PC-9 (cell line): ENCODE measurements at regions not wholly inside any gene's neighbourhood (a gene's known extent, or its start where the extent isn't known, plus 50 kb on each side); places are given as distances from the start of the nearest gene placed in this dataset.
"Not testable (repeated sequence)": the region's sequence is repeated elsewhere in the genome, so short reads cannot be mapped to it uniquely, and the experiment has no call there.

Experiments
- BruUV-seq: library from RNA; stranded (reverse); fragments of 400-500 nt; replicated peaks from 2 replicates; lab custom pipeline; 2021; lab: Mats Ljungman, UMichigan
- CTCF ChIA-PET: fragments of 300-600 bp; sonication (Branson Sonifier 250); formaldehyde crosslinking; loops from one replicate; lab custom pipeline; 2022; ENCODE audit warnings: antibody characterized with exemption; lab: Charles Lee
- POLR2A ChIA-PET: fragments of 300-600 bp; sonication (Branson Sonifier 250); formaldehyde crosslinking; loops from one replicate; lab custom pipeline; 2022; ENCODE audit warnings: antibody characterized with exemption; ENCODE audit not compliant: unreplicated experiment; lab: Charles Lee
- DNase-seq, 2 experiments: peaks; one replicate each; pipeline versions ENCODE4 v3.0.0 to v3.0.0-alpha.2; 2015 to 2022; ENCODE audit warnings: mixed read lengths in 1 of 2
- H2AFZ ChIP-seq: fragments of 200-600 bp; sonication (generic); 2 replicates; pipeline ENCODE4 v1.8.1; 2017; ENCODE audit warnings: antibody characterized with exemption
- H3F3A ChIP-seq: fragments of 200-600 bp; sonication (generic); 2 replicates; pipeline ENCODE4 v1.8.1; 2017; ENCODE audit warnings: antibody characterized with exemption, mild to moderate bottlenecking, low read depth; ENCODE audit not compliant: insufficient read depth
- H3K27ac ChIP-seq: fragments of 200-600 bp; sonication (generic); 2 replicates; pipeline ENCODE4 v1.6.1; 2016; ENCODE audit warnings: mixed run types
- H3K27me3 ChIP-seq: fragments of 200-600 bp; sonication (generic); 2 replicates; pipeline ENCODE4 v1.6.1; 2016; ENCODE audit warnings: low read depth, mixed run types; ENCODE audit not compliant: insufficient read depth
- H3K36me3 ChIP-seq: fragments of 200-600 bp; sonication (generic); 2 replicates; pipeline ENCODE4 v1.6.1; 2016; ENCODE audit warnings: low read depth, mixed run types
- H3K4me1 ChIP-seq: fragments of 200-600 bp; sonication (generic); replicated peaks from 2 replicates; pipeline ENCODE4 v1.6.1; 2016; ENCODE audit warnings: mixed run types; ENCODE audit not compliant: insufficient read depth
- H3K4me2 ChIP-seq: fragments of 200-600 bp; sonication (generic); 2 replicates; pipeline ENCODE4 v1.6.1; 2017; ENCODE audit warnings: mixed run types
- H3K4me3 ChIP-seq: fragments of 200-600 bp; sonication (generic); 2 replicates; pipeline ENCODE4 v1.6.1; 2016; ENCODE audit warnings: mixed run types
- H3K79me2 ChIP-seq: fragments of 200-600 bp; sonication (generic); 2 replicates; pipeline ENCODE4 v1.6.1; 2017; ENCODE audit warnings: low read depth, mixed run types
- H3K9me2 ChIP-seq: fragments of 200-600 bp; sonication (generic); 2 replicates; pipeline ENCODE4 v1.8.1; 2017; ENCODE audit warnings: mild to moderate bottlenecking; ENCODE audit not compliant: insufficient read depth
- H3K9me3 ChIP-seq: fragments of 200-600 bp; sonication (generic); 2 replicates; pipeline ENCODE4 v1.8.1; 2016; ENCODE audit warnings: low read depth; ENCODE audit not compliant: insufficient read depth
- H4K20me1 ChIP-seq: fragments of 200-600 bp; sonication (generic); 2 replicates; pipeline ENCODE4 v1.8.1; 2017; ENCODE audit not compliant: insufficient read depth
- EZH2 ChIP-seq: fragments of 200-600 bp; sonication (generic); IDR thresholded peaks from 2 replicates; pipeline ENCODE4 v1.8.0; 2017; ENCODE audit warnings: antibody characterized with exemption, low read depth
- intact Hi-C: fragments of 100-400 bp; cut with micrococcal nuclease; formaldehyde crosslinking; loops from one replicate; pipeline ENCODE4 v1.10.0; 2022; ENCODE audit not compliant: unreplicated experiment
- TF ChIP-seq, protein P1 (sequence below): fragments of 200-600 bp; sonication (generic); conservative IDR thresholded peaks from 2 replicates; pipeline ENCODE4 v1.6.1; 2017; ENCODE audit warnings: mixed run types, antibody characterized with exemption, mild to moderate bottlenecking, moderate library complexity

DNA sequence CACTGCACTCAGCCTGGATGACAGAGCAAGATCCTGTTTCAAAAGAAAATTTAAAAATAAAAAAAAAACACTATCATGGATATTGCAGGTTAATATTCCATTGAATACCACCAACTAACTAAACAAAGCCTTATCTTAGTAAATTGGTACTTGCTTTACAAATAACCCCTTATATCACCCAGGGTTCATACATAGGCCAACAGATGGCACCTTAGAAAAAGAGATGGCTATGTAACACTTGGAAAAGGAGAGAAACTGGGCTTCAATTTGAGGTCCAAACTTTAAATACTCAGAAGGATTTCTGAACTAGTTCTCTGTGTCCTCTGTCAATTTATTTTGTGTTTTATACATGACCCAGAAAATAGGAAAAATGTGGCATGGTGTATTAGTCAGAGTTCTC, 249.6 kb upstream of the LRP1B start:
- intact Hi-C loops, result no loop called here
- BruUV-seq, result no TSS peak
- TF ChIP-seq, protein P1, sequence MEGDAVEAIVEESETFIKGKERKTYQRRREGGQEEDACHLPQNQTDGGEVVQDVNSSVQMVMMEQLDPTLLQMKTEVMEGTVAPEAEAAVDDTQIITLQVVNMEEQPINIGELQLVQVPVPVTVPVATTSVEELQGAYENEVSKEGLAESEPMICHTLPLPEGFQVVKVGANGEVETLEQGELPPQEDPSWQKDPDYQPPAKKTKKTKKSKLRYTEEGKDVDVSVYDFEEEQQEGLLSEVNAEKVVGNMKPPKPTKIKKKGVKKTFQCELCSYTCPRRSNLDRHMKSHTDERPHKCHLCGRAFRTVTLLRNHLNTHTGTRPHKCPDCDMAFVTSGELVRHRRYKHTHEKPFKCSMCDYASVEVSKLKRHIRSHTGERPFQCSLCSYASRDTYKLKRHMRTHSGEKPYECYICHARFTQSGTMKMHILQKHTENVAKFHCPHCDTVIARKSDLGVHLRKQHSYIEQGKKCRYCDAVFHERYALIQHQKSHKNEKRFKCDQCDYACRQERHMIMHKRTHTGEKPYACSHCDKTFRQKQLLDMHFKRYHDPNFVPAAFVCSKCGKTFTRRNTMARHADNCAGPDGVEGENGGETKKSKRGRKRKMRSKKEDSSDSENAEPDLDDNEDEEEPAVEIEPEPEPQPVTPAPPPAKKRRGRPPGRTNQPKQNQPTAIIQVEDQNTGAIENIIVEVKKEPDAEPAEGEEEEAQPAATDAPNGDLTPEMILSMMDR, result no peak
- no peak for TF ChIP-seq EZH2
- H3F3A ChIP-seq, result no peaks in the 10 kb centered on the region
- no peaks in the 10 kb centered on the region for H3K79me2 ChIP-seq
- H3K27ac ChIP-seq, result no peak overlapping the region
- POLR2A ChIA-PET, result no interaction called here
- H4K20me1 ChIP-seq, result no peaks in the 10 kb centered on the region
- no peaks in the 10 kb centered on the region; the same call in 1 of the 2 replicates for H3K9me3 ChIP-seq
- H3K27me3 ChIP-seq, result no peaks in the 10 kb centered on the region
- CTCF ChIA-PET, result no interaction called here
- no peaks in the 10 kb centered on the region for H3K4me1 ChIP-seq
- H3K9me2 ChIP-seq, result no peaks in the 10 kb centered on the region
- H3K36me3 ChIP-seq, result no peaks in the 10 kb centered on the region
- no peak for DNase-seq
- H3K4me2 ChIP-seq, result no peak overlapping the region
- no peak overlapping the region for H2AFZ ChIP-seq
- no peak overlapping the region for H3K4me3 ChIP-seq

DNA sequence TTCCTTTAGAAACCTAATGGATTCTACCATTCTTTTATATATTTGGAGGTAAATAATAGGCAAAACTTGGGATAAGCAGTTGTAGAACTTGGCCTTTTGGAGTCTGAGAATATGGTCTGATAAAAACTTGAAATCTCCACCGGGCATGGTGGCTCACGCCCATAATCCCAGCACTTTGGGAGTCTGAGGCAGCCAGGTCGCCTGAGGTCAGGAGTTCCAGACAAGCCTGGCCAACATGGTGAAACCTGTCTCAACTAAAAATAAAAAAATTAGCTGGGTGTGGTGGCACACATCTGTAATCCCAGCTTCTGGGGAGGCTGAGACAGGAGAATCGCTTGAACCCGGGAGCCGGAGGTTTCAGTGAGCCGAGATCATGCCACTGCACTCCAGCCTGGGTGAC, 231.3 kb upstream of the LRP1B start:
- H3K36me3 ChIP-seq, H2AFZ ChIP-seq, POLR2A ChIA-PET, H3K27ac ChIP-seq, H3K27me3 ChIP-seq, DNase-seq, H3K4me3 ChIP-seq, H3K4me1 ChIP-seq, BruUV-seq, intact Hi-C loops, CTCF ChIA-PET, H3K79me2 ChIP-seq, H3K9me2 ChIP-seq, H4K20me1 ChIP-seq, H3F3A ChIP-seq, H3K9me3 ChIP-seq, H3K4me2 ChIP-seq: not testable (repeated sequence)

DNA sequence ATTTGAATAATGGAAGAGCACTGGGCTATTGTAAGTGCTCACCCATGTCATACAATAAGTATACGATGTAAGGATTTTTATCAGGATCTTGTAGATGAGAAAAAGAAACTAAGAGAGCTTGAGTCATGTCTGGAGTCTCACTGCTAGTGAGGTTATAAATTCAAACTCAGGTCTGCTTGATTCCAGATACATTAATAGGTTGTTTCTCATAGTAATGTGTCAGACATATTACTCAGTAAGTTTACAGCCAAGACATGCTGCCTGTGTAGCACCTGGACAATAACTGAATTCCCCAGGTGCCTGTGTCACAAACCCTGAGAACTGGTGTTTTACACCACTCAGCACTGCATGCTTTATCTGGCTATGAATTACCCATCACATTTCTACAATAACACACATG, 216.9 kb upstream of the LRP1B start:
- Histone ChIP-seq H3K36me3 (no peaks in the 10 kb centered on the region), H3K9me3 (no peaks in the 10 kb centered on the region), H4K20me1 (no peaks in the 10 kb centered on the region), H3K9me2 (peaks cover 4% of the 10 kb centered on the region; the same call in 1 of the 2 replicates), H2AFZ (no peak overlapping the region), H3K4me1 (no peaks in the 10 kb centered on the region), H3K4me3 (no peak overlapping the region), H3K4me2 (no peak overlapping the region), H3K27ac (no peak overlapping the region), H3K79me2 (no peaks in the 10 kb centered on the region), H3K27me3 (no peaks in the 10 kb centered on the region), H3F3A (no peaks in the 10 kb centered on the region)
- no peak for DNase-seq
- BruUV-seq, result no TSS peak
- CTCF ChIA-PET, result no interaction called here
- no peak for TF ChIP-seq EZH2
- TF ChIP-seq, protein P1, result no peak
- POLR2A ChIA-PET, result no interaction called here
- intact Hi-C loops, result no loop called here

DNA sequence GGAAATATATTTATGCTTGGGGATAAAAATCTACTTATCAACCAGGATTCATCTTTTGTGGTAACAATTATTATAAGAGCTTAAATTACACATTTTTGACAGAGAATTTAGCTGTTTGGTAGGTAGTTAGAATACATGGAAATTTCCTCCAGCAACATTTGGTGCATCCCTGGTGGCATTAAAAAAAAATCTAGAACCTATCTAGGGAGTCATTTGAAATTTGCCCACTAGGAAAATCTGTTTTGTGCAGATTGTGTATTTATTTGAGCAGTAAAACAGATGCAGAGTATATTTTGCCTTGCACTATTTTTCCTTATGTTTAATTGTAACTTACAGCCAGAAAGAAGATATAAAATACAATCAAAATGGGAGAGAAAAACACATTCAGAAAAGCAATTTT, 208.4 kb upstream of the LRP1B start:
- H3F3A ChIP-seq, result no peaks in the 10 kb centered on the region
- no peak for DNase-seq
- no peaks in the 10 kb centered on the region for H3K79me2 ChIP-seq
- H3K27me3 ChIP-seq, result no peaks in the 10 kb centered on the region
- intact Hi-C loops, result no loop called here
- no peak overlapping the region for H3K4me2 ChIP-seq
- no peak overlapping the region for H3K4me3 ChIP-seq
- TF ChIP-seq, protein P1, result no peak
- no peak for TF ChIP-seq EZH2
- H3K9me2 ChIP-seq, result no peaks in the 10 kb centered on the region
- CTCF ChIA-PET, result no interaction called here
- H3K4me1 ChIP-seq, result no peaks in the 10 kb centered on the region
- BruUV-seq, result no TSS peak
- H3K36me3 ChIP-seq, result no peaks in the 10 kb centered on the region
- POLR2A ChIA-PET, result interaction anchor here (0.6 kb wide), 1 partner anchor 405 kb away, joined by 3 read pairs; no protein-coding TSS in a partner anchor
- H3K27ac ChIP-seq, result no peak overlapping the region
- H3K9me3 ChIP-seq, result no peaks in the 10 kb centered on the region
- H2AFZ ChIP-seq, result no peak overlapping the region
- no peaks in the 10 kb centered on the region for H4K20me1 ChIP-seq
